ENCODE measurements at regions not wholly inside any gene's neighbourhood (a gene's known extent, or its start where the extent isn't known, plus 50 kb on each side); places are given as distances from the start of the nearest gene placed in this dataset.

- TF ChIP-seq ZBTB21 (CRISPR knock-in tag; IDR thresholded peaks at IDR 0.05; ENCODE audit: borderline replicate concordance) (no peak), ZNF423 (CRISPR knock-in tag; IDR thresholded peaks at IDR 0.05) (no peak), CTCF (IDR thresholded peaks at IDR 0.05) (no peak), NR3C1 (CRISPR knock-in tag; conservative IDR thresholded peaks at IDR 0.05; ENCODE audit: low read depth) (no peak), ZNF138 (CRISPR knock-in tag; conservative IDR thresholded peaks at IDR 0.05) (no peak), E2F1 (CRISPR knock-in tag; IDR thresholded peaks at IDR 0.05) (no peak), ZNF512 (CRISPR knock-in tag; IDR thresholded peaks at IDR 0.05; ENCODE audit: borderline replicate concordance) (no peak), CREM (CRISPR knock-in tag; IDR thresholded peaks at IDR 0.05) (no peak), MAX (CRISPR knock-in tag; IDR thresholded peaks at IDR 0.05) (no peak), CBFB (CRISPR knock-in tag; IDR thresholded peaks at IDR 0.05; ENCODE audit: low read depth) (no peak), ZNF232 (CRISPR knock-in tag; IDR thresholded peaks at IDR 0.05) (no peak), SMAD3 (CRISPR knock-in tag; IDR thresholded peaks at IDR 0.05; ENCODE audit: borderline replicate concordance) (no peak), CREB1 (CRISPR knock-in tag; IDR thresholded peaks at IDR 0.05) (no peak), ATF3 (CRISPR knock-in tag; conservative IDR thresholded peaks at IDR 0.05) (no peak)
Measured at GRCh38 chr5:67790390-67790789, 425.2 kb upstream of the PIK3R1 start.

Measured in WTC11 (cell line).